ENCODE measurements at regions not wholly inside any gene's neighbourhood (a gene's known extent, or its start where the extent isn't known, plus 50 kb on each side); places are given as distances from the start of the nearest gene placed in this dataset.

GRCh38 chr4:79132826-79133225 is 193.0 kb downstream of the NAA11 start:
- Mint-ChIP-seq H3K36me3 (ENCODE audit: insufficient read depth in 1 of 3, low read depth in 3 of 3) (no peaks in the 10 kb centered on the region; a peak in 1 of 7 replicates), H3K9me3 (peaks cover 0 to 8% of the 10 kb centered on the region in 2 experiments; a peak in 2 of 5 replicates), H3K27ac (no peak overlapping the region), H3K27me3 (ENCODE audit: low read depth) (no peaks in the 10 kb centered on the region), H3K4me3 (no peak overlapping the region), H3K4me1 (peaks cover 3% of the 10 kb centered on the region in 2 experiments; a peak in 2 of 4 replicates)
- no peak overlapping the region for H2BK120ac ChIP-seq (ENCODE audit: low read depth, low read length, poor library complexity, severe bottlenecking)
- no peak overlapping the region for H2BK20ac ChIP-seq (ENCODE audit: low read depth, low read length, poor library complexity, severe bottlenecking)
- H3K4me2 ChIP-seq (ENCODE audit: insufficient read depth, insufficient read length, low read length): no peak overlapping the region
- no peak overlapping the region for H3K14ac ChIP-seq (ENCODE audit: insufficient read depth, low read length)
- H3K23ac ChIP-seq (ENCODE audit: insufficient read length, low read depth, low read length): no peak overlapping the region
- H3K4me1 ChIP-seq (ENCODE audit: insufficient read depth, low read length): no peaks in the 10 kb centered on the region
- H4K5ac ChIP-seq (ENCODE audit: insufficient read length, low read depth, low read length): no peak overlapping the region
- no peaks in the 10 kb centered on the region for H3K79me1 ChIP-seq (ENCODE audit: insufficient read depth, low read depth, low read length, poor library complexity, severe bottlenecking)
- no peak overlapping the region for H2BK15ac ChIP-seq (ENCODE audit: low read depth, low read length)
- no peaks in the 10 kb centered on the region for H3K79me2 ChIP-seq (ENCODE audit: insufficient read depth, low read length)
- H4K91ac ChIP-seq (ENCODE audit: insufficient read length, low read depth, low read length): no peak overlapping the region
- no peak overlapping the region for H3K27ac ChIP-seq (ENCODE audit: insufficient read length, low read depth, low read length)
- H3K27me3 ChIP-seq (ENCODE audit: insufficient read depth, low read length): no peaks in the 10 kb centered on the region
- H2AFZ ChIP-seq (ENCODE audit: low read length): no peak overlapping the region
- H3T11ph ChIP-seq (ENCODE audit: low read length): no peak overlapping the region
- H3K23me2 ChIP-seq (ENCODE audit: insufficient read length, low read depth, low read length, poor library complexity, severe bottlenecking): no peaks in the 10 kb centered on the region
- H2BK5ac ChIP-seq (ENCODE audit: insufficient read length, low read length): no peak overlapping the region
- H3K18ac ChIP-seq (ENCODE audit: insufficient read length, low read depth, low read length): no peak overlapping the region
- DNase-seq: no peak
- H3K4ac ChIP-seq (ENCODE audit: low read depth, low read length): no peak overlapping the region
- no peak overlapping the region for H2AK5ac ChIP-seq (ENCODE audit: insufficient read length, low read length)
- H3K9ac ChIP-seq (ENCODE audit: extremely low read depth, insufficient read length, low read length): no peak overlapping the region
- no peak overlapping the region for H2BK12ac ChIP-seq (ENCODE audit: insufficient read length, low read depth, low read length)
- no peak for TF ChIP-seq CTCF (conservative IDR thresholded peaks at IDR 0.05)
- H4K8ac ChIP-seq (replicated peaks; ENCODE audit: insufficient read length, low read depth, low read length): no peak overlapping the region
- no peaks in the 10 kb centered on the region for H4K20me1 ChIP-seq (ENCODE audit: control insufficient read depth, insufficient read depth, insufficient read length)
- no peak overlapping the region for H3K56ac ChIP-seq (ENCODE audit: insufficient read length, low read depth, low read length)
- WGBS (ENCODE audit: extremely low coverage, insufficient read length, low lambda C conversion rate): no CpG with 5 or more reads among the region's 1 CpG
- no peaks in the 10 kb centered on the region for H3K9me3 ChIP-seq (ENCODE audit: control insufficient read depth, low read depth, low read length)

All from H9 (cell line).